ENCODE measurements at regions not wholly inside any gene's neighbourhood (a gene's known extent, or its start where the extent isn't known, plus 50 kb on each side); places are given as distances from the start of the nearest gene placed in this dataset.

GRCh38 chr1:99455760-99456159, 190.2 kb upstream of the PALMD start:
- H3K27ac Mint-ChIP-seq, result no peak overlapping the region
- no peaks in the 10 kb centered on the region for H3K36me3 Mint-ChIP-seq (ENCODE audit: low read depth)
- Histone ChIP-seq H3K27ac (ENCODE audit: low read depth in 1 of 2, low read length in 2 of 2) (no peak overlapping the region), H3K9me3 (ENCODE audit: control insufficient read depth in 1 of 2, insufficient read depth in 1 of 2, low read length in 2 of 2) (no peaks in the 10 kb centered on the region), H3K4me3 (ENCODE audit: low read length) (no peak overlapping the region), H3K36me3 (ENCODE audit: insufficient read depth, low read length) (no peaks in the 10 kb centered on the region), H3K27me3 (ENCODE audit: control insufficient read depth in 1 of 2, insufficient read depth in 2 of 2, low read length in 2 of 2) (peaks cover 0 to 6% of the 10 kb centered on the region in 2 experiments), H3K4me1 (ENCODE audit: insufficient read depth, low read length) (no peaks in the 10 kb centered on the region)
- no peaks in the 10 kb centered on the region for H3K4me1 Mint-ChIP-seq (ENCODE audit: low read depth)
- H3K9me3 Mint-ChIP-seq, result no peaks in the 10 kb centered on the region
- intact Hi-C loops (cut with DNase I, micrococcal nuclease), result no loop called here
- ATAC-seq (ENCODE audit: poor library complexity) (no peak), DNase-seq (no peak)
- ChIA-PET CTCF (no interaction called here), POLR2A (no interaction called here)
- no peak for TF ChIP-seq CTCF (IDR thresholded peaks at IDR 0.05)
- peaks cover 12% of the 10 kb centered on the region for H3K27me3 Mint-ChIP-seq
- H3K4me3 Mint-ChIP-seq, result no peak overlapping the region

GRCh38 chr1:99456536-99456935, 189.4 kb upstream of the PALMD start:
- CTCF ChIA-PET, result no interaction called here
- ATAC-seq (ENCODE audit: poor library complexity) (no peak), DNase-seq (no peak)
- no peak overlapping the region for H3K27ac ChIP-seq (ENCODE audit: low read depth in 1 of 2, low read length in 2 of 2)
- H3K36me3 ChIP-seq (ENCODE audit: insufficient read depth, low read length), result no peaks in the 10 kb centered on the region
- H3K9me3 ChIP-seq (ENCODE audit: control insufficient read depth in 1 of 2, insufficient read depth in 1 of 2, low read length in 2 of 2), result no peaks in the 10 kb centered on the region
- no peak for TF ChIP-seq CTCF (IDR thresholded peaks at IDR 0.05)
- peaks cover 17% of the 10 kb centered on the region for H3K27me3 Mint-ChIP-seq
- intact Hi-C loops (cut with DNase I, micrococcal nuclease), result no loop called here
- H3K4me1 Mint-ChIP-seq (ENCODE audit: low read depth), result no peaks in the 10 kb centered on the region
- H3K9me3 Mint-ChIP-seq, result no peaks in the 10 kb centered on the region
- POLR2A ChIA-PET, result no interaction called here
- no peaks in the 10 kb centered on the region for H3K4me1 ChIP-seq (ENCODE audit: insufficient read depth, low read length)
- H3K27ac Mint-ChIP-seq, result no peak overlapping the region
- no peak overlapping the region for H3K4me3 Mint-ChIP-seq
- H3K27me3 ChIP-seq (ENCODE audit: control insufficient read depth in 1 of 2, insufficient read depth in 2 of 2, low read length in 2 of 2), result peaks cover 0 to 6% of the 10 kb centered on the region in 2 experiments
- H3K4me3 ChIP-seq (ENCODE audit: low read length), result no peak overlapping the region
- no peaks in the 10 kb centered on the region for H3K36me3 Mint-ChIP-seq (ENCODE audit: low read depth)

- Mint-ChIP-seq H3K4me1 (ENCODE audit: low read depth) (no peaks in the 10 kb centered on the region), H3K27me3 (peaks cover 14% of the 10 kb centered on the region), H3K4me3 (no peak overlapping the region), H3K9me3 (no peaks in the 10 kb centered on the region), H3K27ac (no peak overlapping the region), H3K36me3 (ENCODE audit: low read depth) (no peaks in the 10 kb centered on the region)
- H3K36me3 ChIP-seq (ENCODE audit: insufficient read depth, low read length), result no peaks in the 10 kb centered on the region
- no peaks in the 10 kb centered on the region for H3K9me3 ChIP-seq (ENCODE audit: control insufficient read depth in 1 of 2, insufficient read depth in 1 of 2, low read length in 2 of 2)
- DNase-seq (no peak), ATAC-seq (ENCODE audit: poor library complexity) (no peak)
- no peak for TF ChIP-seq CTCF (IDR thresholded peaks at IDR 0.05)
- intact Hi-C loops (cut with DNase I, micrococcal nuclease), result no loop called here
- ChIA-PET CTCF (no interaction called here), POLR2A (no interaction called here)
- H3K4me1 ChIP-seq (ENCODE audit: insufficient read depth, low read length), result no peaks in the 10 kb centered on the region
- H3K27me3 ChIP-seq (ENCODE audit: control insufficient read depth in 1 of 2, insufficient read depth in 2 of 2, low read length in 2 of 2), result peaks cover 0 to 6% of the 10 kb centered on the region in 2 experiments
- no peak overlapping the region for H3K27ac ChIP-seq (ENCODE audit: low read depth in 1 of 2, low read length in 2 of 2)
- no peak overlapping the region for H3K4me3 ChIP-seq (ENCODE audit: low read length)
Measured at GRCh38 chr1:99457381-99458165, 188.3 kb upstream of the PALMD start.

Measured in CD4-positive, alpha-beta T cell (primary cell).